H9 (cell line): ENCODE measurements at regions not wholly inside any gene's neighbourhood (a gene's known extent, or its start where the extent isn't known, plus 50 kb on each side); places are given as distances from the start of the nearest gene placed in this dataset.

Experiments used
- DNase-seq: peaks from one replicate; pipeline ENCODE4 v3.0.0-alpha.2; 2017
- H2AFZ ChIP-seq: one replicate; pipeline ENCODE4 v1.6.1; 2013; ENCODE audit warnings: mild to moderate bottlenecking, low read length, control low read depth, moderate library complexity
- H2AK5ac ChIP-seq: 2 replicates; pipeline ENCODE4 v1.6.1; 2013; ENCODE audit warnings: low read length, control low read depth, mixed read lengths; ENCODE audit not compliant: insufficient read length
- H2BK120ac ChIP-seq: one replicate; pipeline ENCODE4 v1.6.1; 2013; ENCODE audit warnings: low read depth, mild to moderate bottlenecking, low read length, control low read depth, inconsistent platforms; ENCODE audit not compliant: poor library complexity, severe bottlenecking
- H2BK12ac ChIP-seq: 2 replicates; pipeline ENCODE4 v1.6.1; 2013; ENCODE audit warnings: low read length, control low read depth, mixed read lengths, low read depth; ENCODE audit not compliant: insufficient read length
- H2BK15ac ChIP-seq: 2 replicates; pipeline ENCODE4 v1.6.1; 2013; ENCODE audit warnings: low read depth, low read length, control low read depth
- H2BK20ac ChIP-seq: one replicate; pipeline ENCODE4 v1.6.1; 2013; ENCODE audit warnings: low read depth, mild to moderate bottlenecking, low read length, control low read depth, inconsistent platforms; ENCODE audit not compliant: poor library complexity, severe bottlenecking
- H2BK5ac ChIP-seq: 2 replicates; pipeline ENCODE4 v1.6.1; 2013; ENCODE audit warnings: low read length, control low read depth, mixed read lengths; ENCODE audit not compliant: insufficient read length
- H3K14ac ChIP-seq: 2 replicates; pipeline ENCODE4 v1.6.1; 2013; ENCODE audit warnings: low read length, control low read depth; ENCODE audit not compliant: insufficient read depth
- H3K18ac ChIP-seq: 2 replicates; pipeline ENCODE4 v1.6.1; 2013; ENCODE audit warnings: low read depth, mild to moderate bottlenecking, mixed read lengths, low read length, control low read depth; ENCODE audit not compliant: insufficient read length
- H3K23ac ChIP-seq: 2 replicates; pipeline ENCODE4 v1.6.1; 2013; ENCODE audit warnings: low read length, control low read depth, mixed read lengths, low read depth; ENCODE audit not compliant: insufficient read length
- H3K23me2 ChIP-seq: 2 replicates; pipeline ENCODE4 v1.6.1; 2013; ENCODE audit warnings: low read depth, mild to moderate bottlenecking, mixed read lengths, low read length, control low read depth; ENCODE audit not compliant: insufficient read length, poor library complexity, severe bottlenecking
- H3K27ac ChIP-seq: 2 replicates; pipeline ENCODE4 v1.5.1; 2013; ENCODE audit warnings: low read length, control low read depth, mixed read lengths, low read depth; ENCODE audit not compliant: insufficient read length
- H3K27me3 ChIP-seq: 2 replicates; pipeline ENCODE4 v1.6.1; 2013; ENCODE audit warnings: low read length, control low read depth, inconsistent platforms; ENCODE audit not compliant: insufficient read depth
- H3K4ac ChIP-seq: 2 replicates; pipeline ENCODE4 v1.6.1; 2013; ENCODE audit warnings: low read depth, mild to moderate bottlenecking, control low read depth, inconsistent platforms, low read length, moderate library complexity
- H3K4me1 ChIP-seq: 2 replicates; pipeline ENCODE4 v1.6.1; 2013; ENCODE audit warnings: low read length, control low read depth, inconsistent platforms; ENCODE audit not compliant: insufficient read depth
- H3K4me2 ChIP-seq: 2 replicates; pipeline ENCODE4 v1.6.1; 2013; ENCODE audit warnings: low read length, control low read depth, mixed read lengths; ENCODE audit not compliant: insufficient read length, insufficient read depth
- H3K56ac ChIP-seq: 2 replicates; pipeline ENCODE4 v1.6.1; 2013; ENCODE audit warnings: low read depth, mild to moderate bottlenecking, mixed read lengths, low read length, control low read depth; ENCODE audit not compliant: insufficient read length
- H3K79me1 ChIP-seq: 2 replicates; pipeline ENCODE4 v1.6.1; 2013; ENCODE audit warnings: low read depth, mild to moderate bottlenecking, moderate library complexity, low read length, control low read depth, inconsistent platforms; ENCODE audit not compliant: insufficient read depth, poor library complexity, severe bottlenecking
- H3K79me2 ChIP-seq: 2 replicates; pipeline ENCODE4 v1.6.1; 2013; ENCODE audit warnings: low read length, control low read depth, inconsistent platforms; ENCODE audit not compliant: insufficient read depth
- H3K9ac ChIP-seq: 2 replicates; pipeline ENCODE4 v1.6.1; 2013; ENCODE audit warnings: low read length, control low read depth, mixed read lengths; ENCODE audit not compliant: insufficient read length; ENCODE audit errors: extremely low read depth
- H3K9me3 ChIP-seq: one replicate; pipeline ENCODE4 v1.6.1; 2013; ENCODE audit warnings: low read depth, low read length, inconsistent platforms; ENCODE audit not compliant: control insufficient read depth
- H3T11ph ChIP-seq: one replicate; pipeline ENCODE4 v1.6.1; 2013; ENCODE audit warnings: mild to moderate bottlenecking, low read length, control low read depth, inconsistent platforms
- H4K20me1 ChIP-seq: one replicate; pipeline ENCODE4 v1.6.1; 2013; ENCODE audit not compliant: control insufficient read depth, insufficient read length, insufficient read depth
- H4K5ac ChIP-seq: 2 replicates; pipeline ENCODE4 v1.6.1; 2013; ENCODE audit warnings: low read depth, mild to moderate bottlenecking, mixed read lengths, low read length, control low read depth; ENCODE audit not compliant: insufficient read length
- H4K8ac ChIP-seq: replicated peaks from 2 replicates; pipeline ENCODE4 v1.6.1; 2013; ENCODE audit warnings: low read length, control low read depth, mixed read lengths, low read depth; ENCODE audit not compliant: insufficient read length
- H4K91ac ChIP-seq: 2 replicates; pipeline ENCODE4 v1.6.1; 2013; ENCODE audit warnings: low read depth, mild to moderate bottlenecking, moderate library complexity, mixed read lengths, low read length, control low read depth; ENCODE audit not compliant: insufficient read length
- H3K27ac Mint-ChIP-seq, 3 experiments: 2 replicates in 2 of 3; 3 replicates in 1 of 3; pipeline ENCODE4 v1.8.0; 2020 to 2021; ENCODE audit warnings: mixed read lengths in 3 of 3, mild to moderate bottlenecking in 1 of 3, moderate library complexity in 1 of 3
- H3K27me3 Mint-ChIP-seq: 2 replicates; pipeline ENCODE4 v1.8.0; 2021; ENCODE audit warnings: low read depth, mild to moderate bottlenecking, moderate library complexity, mixed read lengths
- H3K36me3 Mint-ChIP-seq, 3 experiments: 2 replicates in 2 of 3; 3 replicates in 1 of 3; pipeline ENCODE4 v1.8.0; 2020 to 2021; ENCODE audit warnings: low read depth in 3 of 3, mixed read lengths in 3 of 3; ENCODE audit not compliant: insufficient read depth in 1 of 3
- H3K4me1 Mint-ChIP-seq, 2 experiments: 2 replicates each; pipeline ENCODE4 v1.8.0; 2020; ENCODE audit warnings: mixed read lengths in 2 of 2
- H3K4me3 Mint-ChIP-seq, 2 experiments: 2 replicates in 1 of 2; 3 replicates in 1 of 2; pipeline ENCODE4 v1.8.0; 2020 to 2021; ENCODE audit warnings: mild to moderate bottlenecking in 2 of 2, mixed read lengths in 2 of 2, moderate library complexity in 1 of 2
- H3K9me3 Mint-ChIP-seq, 2 experiments: 2 replicates in 1 of 2; 3 replicates in 1 of 2; pipeline ENCODE4 v1.8.0; 2020; ENCODE audit warnings: mild to moderate bottlenecking in 2 of 2, mixed read lengths in 2 of 2, moderate library complexity in 1 of 2
- WGBS: extraction: QIAGEN DNeasy Blood & Tissue Kit; methylation state at CpG from one replicate; pipeline ENCODE4 v1.1.7; 2013; ENCODE audit warnings: missing lambda C conversion rate, low lambda C conversion rate, mixed read lengths; ENCODE audit not compliant: insufficient read length; ENCODE audit errors: extremely low coverage; 5-methylcytosine and 5-hydroxymethylcytosine counted together
- TF ChIP-seq, protein P1 (sequence below): fragments of 200-600 bp; sonication (generic); conservative IDR thresholded peaks from 3 replicates; pipeline ENCODE4 v1.8.0; 2021; ENCODE audit warnings: antibody characterized with exemption, mild to moderate bottlenecking

DNA sequence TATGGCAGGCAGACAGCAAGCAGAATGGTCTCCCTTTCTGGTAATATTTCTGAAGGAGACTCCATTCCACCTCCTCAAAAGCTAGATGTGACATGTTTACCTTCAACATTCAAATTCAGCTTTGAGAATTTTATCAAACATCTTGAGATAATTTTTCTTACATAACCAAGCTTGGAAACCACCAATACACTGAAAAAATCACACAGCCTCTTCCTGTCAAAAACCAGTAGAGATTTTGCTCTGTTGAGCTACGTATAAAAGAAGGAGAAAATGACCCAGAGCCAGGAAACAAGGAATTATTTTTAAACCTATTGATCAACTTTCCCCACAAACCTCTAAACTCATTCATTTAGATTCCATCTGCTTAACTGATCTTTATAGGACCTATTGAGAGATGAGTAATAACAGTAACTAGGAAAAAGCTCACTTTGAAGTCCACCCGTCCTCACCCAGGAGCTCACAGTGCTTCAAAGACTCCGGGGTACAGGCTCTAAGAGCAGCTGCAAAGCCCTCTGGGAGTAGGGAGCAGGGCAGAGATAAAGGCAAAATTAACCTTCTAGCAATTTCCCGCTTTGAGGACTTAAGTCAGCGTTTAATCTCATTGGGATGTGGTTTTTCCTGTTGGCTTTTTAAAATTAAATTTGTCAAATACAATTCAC lies 318.2 kb upstream of the RASGEF1B start:
- no peak overlapping the region for H2AK5ac ChIP-seq
- no peak overlapping the region for H2AFZ ChIP-seq
- H2BK12ac ChIP-seq = no peak overlapping the region
- no peak overlapping the region for H3K4me2 ChIP-seq
- no peak overlapping the region for H3K18ac ChIP-seq
- H3K36me3 Mint-ChIP-seq = no peaks in the 10 kb centered on the region
- no peaks in the 10 kb centered on the region for H3K9me3 Mint-ChIP-seq
- H3K4ac ChIP-seq = no peak overlapping the region
- no peaks in the 10 kb centered on the region for H3K4me1 Mint-ChIP-seq
- no peaks in the 10 kb centered on the region for H4K20me1 ChIP-seq
- DNase-seq = no peak
- TF ChIP-seq, protein P1, sequence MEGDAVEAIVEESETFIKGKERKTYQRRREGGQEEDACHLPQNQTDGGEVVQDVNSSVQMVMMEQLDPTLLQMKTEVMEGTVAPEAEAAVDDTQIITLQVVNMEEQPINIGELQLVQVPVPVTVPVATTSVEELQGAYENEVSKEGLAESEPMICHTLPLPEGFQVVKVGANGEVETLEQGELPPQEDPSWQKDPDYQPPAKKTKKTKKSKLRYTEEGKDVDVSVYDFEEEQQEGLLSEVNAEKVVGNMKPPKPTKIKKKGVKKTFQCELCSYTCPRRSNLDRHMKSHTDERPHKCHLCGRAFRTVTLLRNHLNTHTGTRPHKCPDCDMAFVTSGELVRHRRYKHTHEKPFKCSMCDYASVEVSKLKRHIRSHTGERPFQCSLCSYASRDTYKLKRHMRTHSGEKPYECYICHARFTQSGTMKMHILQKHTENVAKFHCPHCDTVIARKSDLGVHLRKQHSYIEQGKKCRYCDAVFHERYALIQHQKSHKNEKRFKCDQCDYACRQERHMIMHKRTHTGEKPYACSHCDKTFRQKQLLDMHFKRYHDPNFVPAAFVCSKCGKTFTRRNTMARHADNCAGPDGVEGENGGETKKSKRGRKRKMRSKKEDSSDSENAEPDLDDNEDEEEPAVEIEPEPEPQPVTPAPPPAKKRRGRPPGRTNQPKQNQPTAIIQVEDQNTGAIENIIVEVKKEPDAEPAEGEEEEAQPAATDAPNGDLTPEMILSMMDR = no peak
- H3K27me3 Mint-ChIP-seq = no peaks in the 10 kb centered on the region
- H3K4me3 Mint-ChIP-seq = no peak overlapping the region
- WGBS = no CpG with 5 or more reads among the region's 5 CpGs
- no peak overlapping the region for H3K14ac ChIP-seq
- no peak overlapping the region for H2BK120ac ChIP-seq
- no peak overlapping the region for H2BK15ac ChIP-seq
- H3K27ac Mint-ChIP-seq = no peak overlapping the region
- no peak overlapping the region for H3T11ph ChIP-seq
- no peaks in the 10 kb centered on the region for H3K4me1 ChIP-seq
- H3K79me1 ChIP-seq = no peaks in the 10 kb centered on the region
- H4K8ac ChIP-seq = no peak overlapping the region
- no peak overlapping the region for H4K91ac ChIP-seq
- H4K5ac ChIP-seq = no peak overlapping the region
- no peaks in the 10 kb centered on the region for H3K9me3 ChIP-seq
- no peak overlapping the region for H2BK5ac ChIP-seq
- no peaks in the 10 kb centered on the region for H3K27me3 ChIP-seq
- no peaks in the 10 kb centered on the region for H3K23me2 ChIP-seq
- H3K9ac ChIP-seq = no peak overlapping the region
- no peak overlapping the region for H3K56ac ChIP-seq
- no peaks in the 10 kb centered on the region for H3K79me2 ChIP-seq
- no peak overlapping the region for H3K27ac ChIP-seq
- no peak overlapping the region for H2BK20ac ChIP-seq
- no peak overlapping the region for H3K23ac ChIP-seq
